Endodermal cell (in vitro differentiated cells): ENCODE measurements at regions not wholly inside any gene's neighbourhood (a gene's known extent, or its start where the extent isn't known, plus 50 kb on each side); places are given as distances from the start of the nearest gene placed in this dataset.

Experiments
- DNase-seq: peaks from one replicate; pipeline ENCODE4 v3.0.0-alpha.2; 2017
- H3K27ac ChIP-seq: 2 replicates; pipeline ENCODE4 v1.5.1; 2013; ENCODE audit warnings: mild to moderate bottlenecking, low read depth, low read length, moderate library complexity
- H3K27me3 ChIP-seq: 2 replicates; pipeline ENCODE4 v1.6.1; 2013; ENCODE audit warnings: mild to moderate bottlenecking, low read length, moderate library complexity; ENCODE audit not compliant: insufficient read depth, control insufficient read depth, poor library complexity, severe bottlenecking
- H3K36me3 ChIP-seq: 2 replicates; pipeline ENCODE4 v1.7.0; 2013; ENCODE audit warnings: mild to moderate bottlenecking, low read length, moderate library complexity; ENCODE audit not compliant: control insufficient read depth, insufficient read depth
- H3K4me1 ChIP-seq: one replicate; pipeline ENCODE4 v1.7.0; 2013; ENCODE audit warnings: low read length; ENCODE audit not compliant: control insufficient read depth, insufficient read depth
- H3K4me3 ChIP-seq: 2 replicates; pipeline ENCODE4 v1.5.1; 2013; ENCODE audit warnings: mild to moderate bottlenecking, low read length, moderate library complexity
- H3K9ac ChIP-seq: 2 replicates; pipeline ENCODE4 v1.6.1; 2013; ENCODE audit warnings: mild to moderate bottlenecking, low read length, moderate library complexity; ENCODE audit not compliant: poor library complexity, severe bottlenecking; ENCODE audit errors: extremely low read depth
- H3K9me3 ChIP-seq: 2 replicates; pipeline ENCODE4 v1.6.1; 2013; ENCODE audit warnings: mild to moderate bottlenecking, low read length, moderate library complexity; ENCODE audit not compliant: control insufficient read depth
- H3K27ac Mint-ChIP-seq: 2 replicates; pipeline ENCODE4 v1.8.0; 2020; ENCODE audit warnings: mixed read lengths
- H3K27me3 Mint-ChIP-seq: 2 replicates; pipeline ENCODE4 v1.8.0; 2021; ENCODE audit warnings: mild to moderate bottlenecking, mixed read lengths; ENCODE audit not compliant: insufficient read depth
- H3K36me3 Mint-ChIP-seq: 2 replicates; pipeline ENCODE4 v1.8.0; 2020; ENCODE audit warnings: low read depth, mixed read lengths
- H3K4me1 Mint-ChIP-seq: 2 replicates; pipeline ENCODE4 v1.8.0; 2020; ENCODE audit warnings: mixed read lengths
- H3K4me3 Mint-ChIP-seq: 2 replicates; pipeline ENCODE4 v1.8.0; 2020; ENCODE audit warnings: mild to moderate bottlenecking, moderate library complexity, mixed read lengths
- H3K9me3 Mint-ChIP-seq: 2 replicates; pipeline ENCODE4 v1.8.0; 2020; ENCODE audit warnings: mild to moderate bottlenecking, mixed read lengths
- CTCF ChIP-seq: fragments of 200-600 bp; sonication (generic); conservative IDR thresholded peaks from 2 replicates; pipeline ENCODE4 v1.5.0; 2021; ENCODE audit warnings: antibody characterized with exemption, mild to moderate bottlenecking
- WGBS, 2 experiments: methylation state at CpG; one replicate each; pipeline versions ENCODE4 v1.1.5 to v1.1.7; 2013; ENCODE audit warnings: missing lambda C conversion rate in 2 of 2, mixed read lengths in 1 of 2; ENCODE audit not compliant: insufficient coverage in 1 of 2, insufficient read length in 1 of 2; 5-methylcytosine and 5-hydroxymethylcytosine counted together

- DNase-seq = no peak
- no peaks in the 10 kb centered on the region for H3K36me3 Mint-ChIP-seq
- no peaks in the 10 kb centered on the region for H3K27me3 ChIP-seq
- H3K27ac ChIP-seq = no peak overlapping the region
- H3K4me3 Mint-ChIP-seq = no peak overlapping the region
- H3K9me3 ChIP-seq = no peaks in the 10 kb centered on the region
- H3K4me1 ChIP-seq = no peaks in the 10 kb centered on the region
- no peaks in the 10 kb centered on the region for H3K36me3 ChIP-seq
- H3K9me3 Mint-ChIP-seq = no peaks in the 10 kb centered on the region
- H3K9ac ChIP-seq = no peak overlapping the region
- H3K27ac Mint-ChIP-seq = no peak overlapping the region
- TF ChIP-seq CTCF = no peak
- no peaks in the 10 kb centered on the region for H3K4me1 Mint-ChIP-seq
- H3K4me3 ChIP-seq = no peak overlapping the region
- 85 to 94% methylated on average over 2 of the region's 2 CpGs for WGBS, 2 experiments
- no peaks in the 10 kb centered on the region for H3K27me3 Mint-ChIP-seq
These were observed 166.5 kb upstream of the RORB start for GRCh38 chr9:74330487-74331214.

GRCh38 chr9:74331607-74332006, 165.5 kb upstream of the RORB start:
- Mint-ChIP-seq H3K9me3 (no peaks in the 10 kb centered on the region), H3K27me3 (no peaks in the 10 kb centered on the region), H3K27ac (no peak overlapping the region), H3K4me1 (no peaks in the 10 kb centered on the region), H3K36me3 (no peaks in the 10 kb centered on the region), H3K4me3 (no peak overlapping the region)
- TF ChIP-seq CTCF = no peak
- Histone ChIP-seq H3K4me3 (no peak overlapping the region), H3K36me3 (no peaks in the 10 kb centered on the region), H3K27me3 (no peaks in the 10 kb centered on the region), H3K4me1 (no peaks in the 10 kb centered on the region), H3K9me3 (no peaks in the 10 kb centered on the region), H3K27ac (no peak overlapping the region), H3K9ac (no peak overlapping the region)
- WGBS, 2 experiments = 91 to 100% methylated on average over 2 to 3 of the region's 3 CpGs
- DNase-seq = no peak

- H3K9ac ChIP-seq = no peak overlapping the region
- no peaks in the 10 kb centered on the region for H3K9me3 ChIP-seq
- WGBS, 2 experiments = 83 to 94% methylated on average over 1 to 5 of the region's 5 CpGs
- no peaks in the 10 kb centered on the region for H3K27me3 ChIP-seq
- Mint-ChIP-seq H3K27ac (no peak overlapping the region), H3K27me3 (no peaks in the 10 kb centered on the region), H3K36me3 (no peaks in the 10 kb centered on the region), H3K9me3 (no peaks in the 10 kb centered on the region), H3K4me1 (no peaks in the 10 kb centered on the region), H3K4me3 (no peak overlapping the region)
- H3K27ac ChIP-seq = no peak overlapping the region
- no peaks in the 10 kb centered on the region for H3K36me3 ChIP-seq
- no peaks in the 10 kb centered on the region for H3K4me1 ChIP-seq
- no peak for DNase-seq
- no peak overlapping the region for H3K4me3 ChIP-seq
- TF ChIP-seq CTCF = no peak
These were observed 163.6 kb upstream of the RORB start for GRCh38 chr9:74333384-74334032.
